Choroid plexus epithelial cell (primary cell): ENCODE measurements at regions not wholly inside any gene's neighbourhood (a gene's known extent, or its start where the extent isn't known, plus 50 kb on each side); places are given as distances from the start of the nearest gene placed in this dataset.
"Not testable (repeated sequence)": the region's sequence is repeated elsewhere in the genome, so short reads cannot be mapped to it uniquely, and the experiment has no call there.

Experiments
- DNase-seq: peaks from one replicate; pipeline ENCODE4 v3.0.0-alpha.2; 2010; ENCODE audit warnings: low read depth
- H3K4me3 ChIP-seq: 2 replicates; pipeline ENCODE4 v1.5.1; 2011; ENCODE audit warnings: low read depth, mild to moderate bottlenecking, control low read depth, low read length, moderate library complexity
- TF ChIP-seq, protein P1 (sequence below): conservative IDR thresholded peaks from 2 replicates; pipeline ENCODE4 v1.5.1; 2011; ENCODE audit warnings: low read depth, mild to moderate bottlenecking, control low read depth, inconsistent platforms, low read length, moderate library complexity

DNA sequence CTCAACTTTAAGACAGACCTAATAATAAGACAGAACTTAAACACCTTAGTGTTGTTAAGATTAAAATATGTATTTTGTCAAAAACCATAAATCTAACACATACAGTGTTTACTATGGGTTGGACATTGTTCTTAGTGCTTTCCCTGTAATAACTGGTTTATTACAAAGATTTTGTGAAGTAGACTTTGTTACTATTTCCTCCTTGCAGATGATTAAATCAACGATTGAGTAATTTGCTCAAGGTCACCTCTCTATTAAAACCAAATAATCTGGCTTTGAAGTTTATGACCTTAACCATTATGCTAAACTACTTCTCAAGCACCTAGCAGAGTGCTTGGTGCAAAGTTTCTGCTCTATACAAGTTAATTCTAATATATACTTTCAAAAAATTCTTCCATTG is 102.7 kb upstream of the FAM3C start:
- no peak for DNase-seq
- TF ChIP-seq, protein P1, sequence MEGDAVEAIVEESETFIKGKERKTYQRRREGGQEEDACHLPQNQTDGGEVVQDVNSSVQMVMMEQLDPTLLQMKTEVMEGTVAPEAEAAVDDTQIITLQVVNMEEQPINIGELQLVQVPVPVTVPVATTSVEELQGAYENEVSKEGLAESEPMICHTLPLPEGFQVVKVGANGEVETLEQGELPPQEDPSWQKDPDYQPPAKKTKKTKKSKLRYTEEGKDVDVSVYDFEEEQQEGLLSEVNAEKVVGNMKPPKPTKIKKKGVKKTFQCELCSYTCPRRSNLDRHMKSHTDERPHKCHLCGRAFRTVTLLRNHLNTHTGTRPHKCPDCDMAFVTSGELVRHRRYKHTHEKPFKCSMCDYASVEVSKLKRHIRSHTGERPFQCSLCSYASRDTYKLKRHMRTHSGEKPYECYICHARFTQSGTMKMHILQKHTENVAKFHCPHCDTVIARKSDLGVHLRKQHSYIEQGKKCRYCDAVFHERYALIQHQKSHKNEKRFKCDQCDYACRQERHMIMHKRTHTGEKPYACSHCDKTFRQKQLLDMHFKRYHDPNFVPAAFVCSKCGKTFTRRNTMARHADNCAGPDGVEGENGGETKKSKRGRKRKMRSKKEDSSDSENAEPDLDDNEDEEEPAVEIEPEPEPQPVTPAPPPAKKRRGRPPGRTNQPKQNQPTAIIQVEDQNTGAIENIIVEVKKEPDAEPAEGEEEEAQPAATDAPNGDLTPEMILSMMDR = no peak
- no peak overlapping the region for H3K4me3 ChIP-seq

DNA sequence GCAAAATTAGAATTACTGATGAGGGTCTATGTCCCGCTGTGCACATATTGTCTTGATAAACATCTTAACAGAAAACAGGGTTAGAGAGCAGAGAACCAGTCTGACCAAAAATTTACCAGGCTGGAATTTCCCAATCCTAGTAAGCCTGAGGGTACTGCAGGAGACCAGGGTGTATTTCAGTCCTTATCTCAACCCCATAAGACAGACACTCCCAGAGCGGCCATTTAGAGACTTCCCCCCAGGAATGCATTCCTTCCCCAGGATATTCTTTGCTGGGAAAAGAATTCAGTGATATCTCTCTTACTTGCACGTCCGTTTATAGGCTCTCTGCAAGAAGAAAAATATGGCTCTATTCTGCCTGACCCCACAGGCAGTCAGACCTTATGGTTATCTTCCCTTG is 101.4 kb upstream of the FAM3C start:
- not testable (repeated sequence) for DNase-seq, H3K4me3 ChIP-seq

DNA sequence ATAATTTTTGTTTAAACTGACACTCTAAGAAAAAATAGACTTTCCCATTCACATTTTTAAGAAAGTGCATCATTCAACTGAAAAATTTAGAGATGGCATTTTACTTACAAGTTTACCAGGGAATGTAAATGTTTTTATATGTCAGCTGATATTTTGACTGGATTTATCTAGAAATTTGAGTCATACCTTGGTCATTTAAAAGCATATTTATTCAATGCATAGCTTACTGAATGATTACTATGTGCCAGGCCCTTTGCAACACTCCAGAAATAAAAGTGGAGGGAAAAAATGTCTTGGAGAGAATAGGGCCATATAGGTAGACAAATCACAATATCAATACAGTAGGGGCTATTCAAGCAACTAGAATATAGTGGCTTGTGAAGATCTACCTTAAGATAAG is 98.4 kb upstream of the FAM3C start:
- no peak for DNase-seq
- TF ChIP-seq, protein P1 = no peak
- no peak overlapping the region for H3K4me3 ChIP-seq

DNA sequence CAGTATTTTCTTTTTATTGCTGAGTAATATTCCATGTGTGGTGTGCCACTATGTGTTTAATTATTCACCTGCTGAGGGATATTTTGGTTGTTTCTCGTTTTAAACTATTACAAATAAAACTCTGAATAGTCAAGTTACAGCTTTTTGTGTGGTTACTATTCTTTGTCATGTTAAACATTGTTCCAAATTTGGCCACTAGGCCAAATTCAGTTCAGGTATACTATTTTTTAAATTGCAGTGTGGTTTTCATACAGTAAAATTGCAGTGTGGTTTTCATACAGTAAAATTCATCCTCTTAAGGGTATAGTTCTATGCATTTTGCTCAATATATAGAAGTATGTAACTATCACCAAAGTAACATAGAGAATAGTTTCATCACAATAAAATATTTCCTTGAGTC is 97.4 kb upstream of the FAM3C start:
- TF ChIP-seq, protein P1 = no peak
- H3K4me3 ChIP-seq = no peak overlapping the region
- no peak for DNase-seq

DNA sequence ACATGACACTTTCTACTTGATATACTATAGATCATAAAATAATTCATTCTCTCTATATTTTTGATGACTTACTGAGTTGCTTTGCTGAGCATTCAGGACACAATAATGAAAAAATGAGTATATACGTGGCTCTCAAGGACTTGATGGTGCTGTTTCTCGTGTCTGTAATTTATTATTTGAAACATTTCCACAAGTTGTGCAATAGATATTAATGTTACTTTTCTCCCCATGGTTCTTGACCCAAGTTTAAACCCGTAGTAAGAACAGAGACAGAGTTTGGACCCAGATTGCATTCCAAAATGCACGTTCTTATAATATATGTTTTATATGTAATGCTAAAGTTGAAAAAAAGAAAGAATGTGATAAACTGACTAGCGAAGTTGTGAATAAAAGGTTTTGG is 94.2 kb upstream of the FAM3C start:
- TF ChIP-seq, protein P1 = no peak
- DNase-seq = no peak
- no peak overlapping the region for H3K4me3 ChIP-seq

DNA sequence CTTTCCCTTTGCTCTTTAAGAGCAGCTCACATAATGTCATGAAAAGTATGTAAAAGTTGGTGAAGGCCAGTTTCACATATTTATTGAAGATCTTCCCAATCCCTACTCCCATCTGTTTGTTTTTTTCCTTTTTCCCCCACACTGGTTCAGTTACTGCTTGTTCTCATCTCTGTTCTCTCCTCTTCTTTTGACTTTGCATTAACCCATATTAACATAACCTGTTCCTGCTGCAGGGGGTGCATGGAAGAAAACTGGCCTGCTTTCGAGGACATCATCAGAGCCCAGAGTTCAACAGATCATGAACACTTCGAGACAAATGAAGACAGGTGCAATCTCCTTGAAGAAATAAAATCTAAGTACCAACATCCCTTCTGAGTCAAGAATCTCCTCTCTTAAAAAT is 93.3 kb upstream of the FAM3C start:
- no peak for DNase-seq
- TF ChIP-seq, protein P1 = no peak
- H3K4me3 ChIP-seq = no peak overlapping the region

DNA sequence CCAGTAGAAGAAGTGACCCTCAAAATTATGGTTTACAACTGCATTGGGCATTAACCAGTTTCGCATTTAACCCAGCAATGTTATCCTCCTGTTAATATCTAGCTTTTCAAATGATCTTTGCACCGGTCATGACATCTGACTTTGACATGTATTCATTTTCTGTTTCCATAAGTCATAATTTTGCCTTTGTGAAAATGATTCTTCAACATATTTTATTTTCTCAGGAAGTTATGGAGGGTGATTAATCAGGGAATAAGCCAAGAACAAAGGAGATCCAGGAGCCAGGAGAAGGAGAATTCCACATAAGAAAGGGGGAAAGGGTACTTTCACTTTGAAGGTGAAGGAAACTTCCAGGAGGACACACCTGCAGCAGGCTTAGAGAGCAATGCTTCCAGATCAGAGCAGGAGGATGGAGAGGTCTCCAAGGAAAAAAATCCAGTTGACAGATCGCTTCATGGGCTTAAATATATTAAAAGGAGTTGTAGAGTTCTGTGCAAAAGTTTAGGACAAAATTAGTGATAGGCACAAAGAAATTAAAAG is 92.1 kb upstream of the FAM3C start:
- DNase-seq = no peak
- TF ChIP-seq, protein P1 = no peak
- H3K4me3 ChIP-seq = no peak overlapping the region

DNA sequence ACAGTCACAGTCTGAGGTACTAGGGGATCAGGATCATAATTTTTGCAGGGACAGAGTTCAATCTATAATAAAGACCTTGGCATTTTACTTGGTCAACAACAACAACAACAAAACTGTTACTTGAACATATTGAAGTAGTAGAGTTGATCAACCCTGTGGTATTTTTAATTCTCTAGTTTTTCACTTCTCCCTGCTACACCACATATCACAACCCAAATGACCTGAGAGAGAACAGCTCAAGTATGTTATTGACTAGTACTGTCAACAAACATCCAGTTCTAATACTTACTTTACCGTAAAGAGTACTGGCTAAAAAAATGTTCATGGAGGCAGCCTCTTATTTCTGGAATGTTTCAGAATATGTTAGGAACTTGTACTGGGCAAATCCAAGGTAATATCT is 90.5 kb upstream of the FAM3C start:
- DNase-seq = no peak
- TF ChIP-seq, protein P1 = no peak
- H3K4me3 ChIP-seq = no peak overlapping the region
